Posterior cingulate gyrus (tissue), 11 donors: ENCODE measurements at regions not wholly inside any gene's neighbourhood (a gene's known extent, or its start where the extent isn't known, plus 50 kb on each side); places are given as distances from the start of the nearest gene placed in this dataset.
"Not testable (repeated sequence)": the region's sequence is repeated elsewhere in the genome, so short reads cannot be mapped to it uniquely, and the experiment has no call there.

Source experiments
- DNase-seq, 10 donors: peaks; one replicate each; pipeline versions ENCODE4 v3.0.0 to v3.0.0-alpha.2; 2020 to 2021; ENCODE audit warnings: mixed read lengths in 3 of 10
- intact Hi-C: fragments of 100-400 bp; cut with DNase I; formaldehyde crosslinking; loops from one replicate; pipeline ENCODE4 v1.15.1; 2023

- intact Hi-C loops: no loop called here
- DNase-seq: no peak
Measured at GRCh38 chr6:113763876-113764275, 93.3 kb upstream of the MARCKS start.

DNA sequence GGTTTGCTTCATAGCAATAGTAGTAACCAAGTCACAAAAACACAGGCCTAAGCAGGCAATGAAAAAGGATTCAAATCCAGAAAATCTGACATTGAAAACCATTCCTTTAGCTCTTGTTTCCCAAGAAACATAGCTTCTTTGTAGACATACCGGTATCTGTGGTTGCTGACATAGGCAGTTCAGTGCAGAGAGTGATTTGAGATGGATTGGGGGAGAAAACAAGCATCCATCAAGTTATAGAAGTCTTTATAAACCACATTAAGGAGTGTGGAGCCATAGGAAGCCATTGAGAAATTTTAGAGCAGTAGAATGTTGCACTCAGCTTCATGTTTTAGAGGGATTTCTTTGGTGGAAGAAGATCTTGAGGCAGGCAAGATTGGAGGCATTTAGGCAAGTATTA is 91.2 kb upstream of the MARCKS start:
- DNase-seq: no peak
- intact Hi-C loops: no loop called here

DNA sequence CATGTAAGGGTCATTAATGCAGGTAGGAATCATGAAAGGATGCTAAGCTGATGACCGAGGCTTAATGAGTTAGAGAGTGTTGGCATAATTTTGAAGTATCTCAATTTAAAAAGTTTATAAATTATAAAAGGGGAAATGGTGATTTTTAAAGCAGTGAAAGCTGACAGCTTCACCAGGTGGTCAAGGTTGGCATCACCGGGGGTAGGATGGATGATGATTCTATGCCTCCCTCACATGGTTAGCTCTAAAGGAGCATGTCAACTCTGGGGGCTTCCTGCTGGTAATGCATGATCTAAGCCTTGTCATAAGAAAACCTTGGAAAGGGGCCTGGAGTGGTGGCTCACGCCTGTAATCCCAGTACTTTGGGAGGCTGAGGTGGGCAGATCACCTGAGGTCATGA is 89.2 kb upstream of the MARCKS start:
- no peak for DNase-seq
- intact Hi-C loops: no loop called here

GRCh38 chr6:113772961-113773360 is 84.2 kb upstream of the MARCKS start:
- intact Hi-C loops: no loop called here
- no peak for DNase-seq

- no peak for DNase-seq
- intact Hi-C loops: no loop called here
Measured at GRCh38 chr6:113774127-113774825, 82.9 kb upstream of the MARCKS start.

GRCh38 chr6:113776998-113777397 is 80.1 kb upstream of the MARCKS start:
- intact Hi-C loops: no loop called here
- no peak for DNase-seq

DNA sequence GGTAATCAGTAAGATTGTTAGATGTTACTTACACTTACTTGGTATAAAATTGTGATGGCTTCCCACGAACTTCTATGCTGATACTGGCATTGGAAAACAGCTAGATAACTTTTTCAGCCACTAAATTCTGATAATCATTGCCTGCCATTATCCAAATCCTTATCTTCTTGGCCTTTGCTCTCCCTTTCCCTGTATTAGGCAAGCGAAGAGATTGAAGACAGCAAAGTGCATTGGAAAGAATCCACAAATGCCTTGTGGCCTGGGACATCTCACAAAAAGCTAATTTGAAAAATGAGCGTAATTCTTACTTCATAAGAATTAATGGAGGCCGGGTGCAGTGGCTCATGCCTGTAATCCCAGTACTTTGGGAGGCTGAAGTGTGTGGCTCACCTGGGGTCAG is 79.5 kb upstream of the MARCKS start:
- intact Hi-C loops: no loop called here
- DNase-seq: no peak

- intact Hi-C loops: no loop called here
- no peak for DNase-seq
Measured at GRCh38 chr6:113779656-113780055, 77.5 kb upstream of the MARCKS start.

DNA sequence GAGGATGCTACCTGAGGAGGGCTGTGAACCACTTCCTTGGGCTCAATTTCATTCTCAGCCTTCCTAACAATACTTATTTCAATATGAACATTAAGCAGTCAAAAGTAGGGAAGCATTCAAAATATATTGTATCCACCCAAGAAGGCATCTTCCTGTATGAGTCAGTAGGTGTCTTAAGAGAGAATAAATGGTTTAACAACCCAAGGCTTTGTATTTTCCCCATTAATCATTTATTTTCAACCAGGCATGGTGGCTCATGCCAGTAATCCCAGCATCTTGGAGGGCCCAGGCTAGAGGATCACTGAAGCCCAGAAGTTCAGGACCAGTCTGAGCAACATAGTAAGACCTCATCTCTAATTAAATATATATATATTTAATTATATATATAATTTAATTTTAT is 74.5 kb upstream of the MARCKS start:
- intact Hi-C loops: no loop called here

DNA sequence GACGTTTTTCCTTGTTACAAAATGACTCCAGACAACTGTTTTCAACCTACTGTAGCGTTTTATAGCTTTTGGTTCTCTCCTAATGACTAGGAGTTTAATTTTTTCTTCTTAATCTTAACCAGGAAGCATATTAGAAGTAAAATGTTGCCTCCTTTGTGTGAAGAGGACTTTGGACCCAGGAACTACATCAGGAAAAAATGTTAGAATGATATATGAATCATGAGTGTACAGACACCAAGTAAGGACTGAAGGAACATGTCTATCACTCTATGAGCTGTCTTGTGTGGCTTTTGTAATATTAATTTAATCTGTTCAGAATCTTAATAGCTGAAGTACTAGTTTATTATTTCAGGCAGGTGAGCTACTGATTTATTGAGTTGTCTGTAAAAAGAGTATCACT is 71.0 kb upstream of the MARCKS start:
- intact Hi-C loops: no loop called here
- DNase-seq: no peak

More for the DNA sequence above, 74.5 kb upstream of the MARCKS start:
- DNase-seq: no peak

- DNase-seq: no peak
- intact Hi-C loops: no loop called here
Measured at GRCh38 chr6:113788586-113788985, 68.6 kb upstream of the MARCKS start.

DNA sequence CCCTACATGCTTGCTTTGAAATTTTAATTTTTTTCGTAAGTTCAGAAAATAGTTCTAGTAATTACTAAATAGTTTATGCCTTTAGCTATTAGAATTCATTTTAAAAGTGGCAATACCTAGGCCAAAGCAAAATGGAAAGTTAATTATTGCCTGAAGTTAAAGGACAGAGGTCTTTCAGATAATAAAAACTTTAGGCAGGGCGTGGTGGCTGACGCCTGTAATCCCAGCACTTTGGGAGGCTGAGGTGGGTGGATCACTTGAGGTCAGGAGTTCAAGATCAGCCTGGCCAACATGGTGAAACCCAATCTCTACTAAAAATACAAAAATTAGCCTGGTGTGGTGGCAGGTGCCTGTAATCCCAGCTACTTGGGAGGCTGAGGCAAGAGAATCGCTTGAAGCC is 65.9 kb upstream of the MARCKS start:
- DNase-seq, intact Hi-C loops: not testable (repeated sequence)

- intact Hi-C loops, DNase-seq: not testable (repeated sequence)
Measured at GRCh38 chr6:113795371-113795770, 61.8 kb upstream of the MARCKS start.

DNA sequence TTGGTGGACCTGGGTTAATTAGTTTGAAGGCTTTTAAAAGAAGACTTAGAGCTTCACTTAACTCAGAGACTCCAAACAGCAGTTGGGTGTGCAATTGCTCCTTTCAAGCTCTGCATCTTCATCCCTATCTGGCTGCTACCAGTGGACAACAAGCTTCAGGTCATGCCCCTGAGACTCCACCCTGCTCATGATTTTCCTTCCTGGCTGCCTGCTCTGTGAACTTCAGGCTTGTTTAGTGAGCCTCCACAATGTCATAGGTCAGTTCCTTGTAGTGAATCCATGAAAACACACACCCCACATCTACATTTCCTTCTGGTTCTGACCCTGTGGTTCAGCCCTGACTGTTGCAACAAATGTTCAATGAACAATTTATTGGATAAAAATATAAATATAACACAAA is 61.1 kb upstream of the MARCKS start:
- DNase-seq: no peak
- intact Hi-C loops: no loop called here

GRCh38 chr6:113802779-113803178 is 54.4 kb upstream of the MARCKS start:
- intact Hi-C loops: no loop called here
- no peak for DNase-seq

DNA sequence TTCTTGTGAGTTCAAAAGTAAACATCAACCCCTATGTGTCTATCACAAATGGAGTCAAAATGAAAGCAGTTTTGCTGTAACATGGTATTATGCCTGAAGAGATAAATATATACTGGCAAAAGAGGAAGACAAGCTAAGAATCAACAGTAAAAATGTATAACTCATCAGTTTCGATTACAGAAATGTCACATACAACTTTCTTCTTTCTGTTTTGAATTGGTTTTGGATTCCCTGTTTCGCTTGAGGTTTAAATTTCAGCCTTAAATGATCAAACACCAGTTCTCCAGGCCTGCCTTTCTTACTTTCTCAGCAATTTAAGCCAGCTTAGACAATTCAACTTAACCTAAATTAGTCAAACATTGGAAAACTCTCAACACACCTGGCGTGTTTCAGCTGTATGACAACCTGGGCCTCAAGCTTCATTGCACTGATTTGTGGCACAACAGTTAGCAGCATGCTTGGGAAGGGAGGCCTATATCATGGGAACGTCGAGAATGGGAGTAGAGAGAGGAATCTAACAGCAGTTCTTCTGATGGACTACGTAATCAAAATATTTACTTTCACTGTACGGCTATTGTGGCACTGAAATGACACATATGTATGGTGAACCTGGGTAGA is 51.9 kb upstream of the MARCKS start:
- intact Hi-C loops: no loop called here
- no peak for DNase-seq

- DNase-seq: no peak
- intact Hi-C loops: no loop called here
Measured at GRCh38 chr6:113805811-113806495, 51.2 kb upstream of the MARCKS start.
